HCT116 (cell line): ENCODE measurements at regions not wholly inside any gene's neighbourhood (a gene's known extent, or its start where the extent isn't known, plus 50 kb on each side); places are given as distances from the start of the nearest gene placed in this dataset.

Source experiments
- CEBPB ChIP-seq: IDR thresholded peaks from 2 replicates; pipeline ENCODE4 v1.6.1; 2012; ENCODE audit warnings: low read depth
- ELF1 ChIP-seq: IDR thresholded peaks from 2 replicates; pipeline ENCODE4 v1.6.1; 2012; ENCODE audit warnings: low read depth, borderline replicate concordance
- EZH2 ChIP-seq: fragments of 200-600 bp; sonication (generic); IDR thresholded peaks from 2 replicates; pipeline ENCODE4 v1.6.1; 2017; ENCODE audit warnings: antibody characterized with exemption, mixed run types
- JUND ChIP-seq: IDR thresholded peaks from 2 replicates; pipeline ENCODE4 v1.6.1; 2012
- POLR2A ChIP-seq: IDR thresholded peaks from 2 replicates; pipeline ENCODE4 v1.7.0; 2011; ENCODE audit warnings: borderline replicate concordance; ENCODE audit not compliant: insufficient read depth, insufficient read length; ENCODE audit errors: extremely low read depth
- POLR2AphosphoS5 ChIP-seq: IDR thresholded peaks from 2 replicates; pipeline ENCODE4 v1.6.1; 2011; ENCODE audit warnings: mild to moderate bottlenecking, low read depth, low read length, moderate library complexity
- RAD21 ChIP-seq: IDR thresholded peaks from 2 replicates; pipeline ENCODE4 v1.6.1; 2012; ENCODE audit warnings: low read depth, mild to moderate bottlenecking
- TCF7L2 ChIP-seq: IDR thresholded peaks from 2 replicates; pipeline ENCODE4 v1.7.0; 2011; ENCODE audit warnings: borderline replicate concordance, inconsistent platforms; ENCODE audit not compliant: insufficient read depth, insufficient read length; ENCODE audit errors: extremely low read depth
- YY1 ChIP-seq: IDR thresholded peaks from 2 replicates; pipeline ENCODE4 v1.6.1; 2011; ENCODE audit warnings: low read length, low read depth, moderate library complexity, mild to moderate bottlenecking; ENCODE audit not compliant: insufficient replicate concordance; ENCODE audit errors: extremely low read depth
- ZFX ChIP-seq: fragments of 450-650 bp; IDR thresholded peaks from 2 replicates; pipeline ENCODE4 v1.6.1; 2017
- TF ChIP-seq, protein P1 (sequence below), 3 experiments: fragments of 200-600 bp in 1 of 3; sonication (generic) in 1 of 3; IDR thresholded peaks in 2 of 3; conservative IDR thresholded peaks in 1 of 3; 2 replicates each; pipeline ENCODE4 v1.5.1; 2012 to 2017; ENCODE audit warnings: low read depth in 2 of 3, low read length in 2 of 3, antibody characterized with exemption in 1 of 3, borderline replicate concordance in 1 of 3, control low read depth in 1 of 3, mild to moderate bottlenecking in 1 of 3, mixed read lengths in 1 of 3, mixed run types in 1 of 3, moderate library complexity in 1 of 3; ENCODE audit not compliant: insufficient read depth in 1 of 3
- TF ChIP-seq, protein P2 (sequence below): IDR thresholded peaks from 2 replicates; pipeline ENCODE4 v1.6.1; 2012
- TF ChIP-seq, protein P3 (sequence below): IDR thresholded peaks from 2 replicates; pipeline ENCODE4 v1.6.1; 2012; ENCODE audit warnings: low read depth

DNA sequence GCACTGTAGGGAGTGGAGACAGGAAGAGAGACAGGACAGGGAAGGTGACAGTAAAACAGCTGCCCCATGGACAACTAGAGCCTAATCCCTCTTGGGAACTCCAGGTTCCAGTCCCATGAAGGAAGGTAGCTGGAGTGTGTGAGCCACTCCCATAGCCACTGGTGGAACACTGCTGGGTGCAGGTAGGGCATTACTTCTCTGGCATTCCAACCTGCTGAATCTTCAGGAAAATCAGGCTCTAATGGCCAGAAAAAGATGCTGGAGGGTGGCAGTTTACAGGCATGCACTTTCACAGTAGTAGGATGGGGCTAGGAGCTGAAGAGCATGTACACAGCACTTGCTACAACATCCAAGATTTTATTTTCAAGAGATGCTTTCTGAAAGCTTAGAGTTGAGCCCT is 259.4 kb downstream of the AUH start:
- TF ChIP-seq, protein P1, sequence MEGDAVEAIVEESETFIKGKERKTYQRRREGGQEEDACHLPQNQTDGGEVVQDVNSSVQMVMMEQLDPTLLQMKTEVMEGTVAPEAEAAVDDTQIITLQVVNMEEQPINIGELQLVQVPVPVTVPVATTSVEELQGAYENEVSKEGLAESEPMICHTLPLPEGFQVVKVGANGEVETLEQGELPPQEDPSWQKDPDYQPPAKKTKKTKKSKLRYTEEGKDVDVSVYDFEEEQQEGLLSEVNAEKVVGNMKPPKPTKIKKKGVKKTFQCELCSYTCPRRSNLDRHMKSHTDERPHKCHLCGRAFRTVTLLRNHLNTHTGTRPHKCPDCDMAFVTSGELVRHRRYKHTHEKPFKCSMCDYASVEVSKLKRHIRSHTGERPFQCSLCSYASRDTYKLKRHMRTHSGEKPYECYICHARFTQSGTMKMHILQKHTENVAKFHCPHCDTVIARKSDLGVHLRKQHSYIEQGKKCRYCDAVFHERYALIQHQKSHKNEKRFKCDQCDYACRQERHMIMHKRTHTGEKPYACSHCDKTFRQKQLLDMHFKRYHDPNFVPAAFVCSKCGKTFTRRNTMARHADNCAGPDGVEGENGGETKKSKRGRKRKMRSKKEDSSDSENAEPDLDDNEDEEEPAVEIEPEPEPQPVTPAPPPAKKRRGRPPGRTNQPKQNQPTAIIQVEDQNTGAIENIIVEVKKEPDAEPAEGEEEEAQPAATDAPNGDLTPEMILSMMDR (IDR thresholded peaks at IDR 0.05 in 2 of 3, conservative IDR thresholded peaks at IDR 0.05 in 1 of 3; ENCODE audit: borderline replicate concordance in 1 of 3, insufficient read depth in 1 of 3, low read depth in 2 of 3, low read length in 2 of 3) = no peak
- no peak for TF ChIP-seq RAD21
- TF ChIP-seq POLR2AphosphoS5 = no peak
- no peak for TF ChIP-seq POLR2A
- no peak for TF ChIP-seq EZH2
- TF ChIP-seq ELF1 = no peak
- no peak for TF ChIP-seq JUND
- TF ChIP-seq TCF7L2 = no peak
- TF ChIP-seq YY1 = no peak
- TF ChIP-seq, protein P2, sequence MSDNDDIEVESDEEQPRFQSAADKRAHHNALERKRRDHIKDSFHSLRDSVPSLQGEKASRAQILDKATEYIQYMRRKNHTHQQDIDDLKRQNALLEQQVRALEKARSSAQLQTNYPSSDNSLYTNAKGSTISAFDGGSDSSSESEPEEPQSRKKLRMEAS = no peak
- TF ChIP-seq ZFX = no peak
- TF ChIP-seq, protein P3, sequence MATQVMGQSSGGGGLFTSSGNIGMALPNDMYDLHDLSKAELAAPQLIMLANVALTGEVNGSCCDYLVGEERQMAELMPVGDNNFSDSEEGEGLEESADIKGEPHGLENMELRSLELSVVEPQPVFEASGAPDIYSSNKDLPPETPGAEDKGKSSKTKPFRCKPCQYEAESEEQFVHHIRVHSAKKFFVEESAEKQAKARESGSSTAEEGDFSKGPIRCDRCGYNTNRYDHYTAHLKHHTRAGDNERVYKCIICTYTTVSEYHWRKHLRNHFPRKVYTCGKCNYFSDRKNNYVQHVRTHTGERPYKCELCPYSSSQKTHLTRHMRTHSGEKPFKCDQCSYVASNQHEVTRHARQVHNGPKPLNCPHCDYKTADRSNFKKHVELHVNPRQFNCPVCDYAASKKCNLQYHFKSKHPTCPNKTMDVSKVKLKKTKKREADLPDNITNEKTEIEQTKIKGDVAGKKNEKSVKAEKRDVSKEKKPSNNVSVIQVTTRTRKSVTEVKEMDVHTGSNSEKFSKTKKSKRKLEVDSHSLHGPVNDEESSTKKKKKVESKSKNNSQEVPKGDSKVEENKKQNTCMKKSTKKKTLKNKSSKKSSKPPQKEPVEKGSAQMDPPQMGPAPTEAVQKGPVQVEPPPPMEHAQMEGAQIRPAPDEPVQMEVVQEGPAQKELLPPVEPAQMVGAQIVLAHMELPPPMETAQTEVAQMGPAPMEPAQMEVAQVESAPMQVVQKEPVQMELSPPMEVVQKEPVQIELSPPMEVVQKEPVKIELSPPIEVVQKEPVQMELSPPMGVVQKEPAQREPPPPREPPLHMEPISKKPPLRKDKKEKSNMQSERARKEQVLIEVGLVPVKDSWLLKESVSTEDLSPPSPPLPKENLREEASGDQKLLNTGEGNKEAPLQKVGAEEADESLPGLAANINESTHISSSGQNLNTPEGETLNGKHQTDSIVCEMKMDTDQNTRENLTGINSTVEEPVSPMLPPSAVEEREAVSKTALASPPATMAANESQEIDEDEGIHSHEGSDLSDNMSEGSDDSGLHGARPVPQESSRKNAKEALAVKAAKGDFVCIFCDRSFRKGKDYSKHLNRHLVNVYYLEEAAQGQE = no peak
- TF ChIP-seq CEBPB = no peak
